Inferior parietal cortex (tissue), 1 donor: ENCODE measurements at regions not wholly inside any gene's neighbourhood (a gene's known extent, or its start where the extent isn't known, plus 50 kb on each side); places are given as distances from the start of the nearest gene placed in this dataset.

ENCODE experiments used
- DNase-seq: peaks from one replicate; pipeline ENCODE4 v3.0.0-alpha.2; 2016; ENCODE audit errors: extremely low spot score

- DNase-seq, result no peak
Measured at GRCh38 chr13:70894258-70894657, 786.0 kb upstream of the KLHL1 start.

DNA sequence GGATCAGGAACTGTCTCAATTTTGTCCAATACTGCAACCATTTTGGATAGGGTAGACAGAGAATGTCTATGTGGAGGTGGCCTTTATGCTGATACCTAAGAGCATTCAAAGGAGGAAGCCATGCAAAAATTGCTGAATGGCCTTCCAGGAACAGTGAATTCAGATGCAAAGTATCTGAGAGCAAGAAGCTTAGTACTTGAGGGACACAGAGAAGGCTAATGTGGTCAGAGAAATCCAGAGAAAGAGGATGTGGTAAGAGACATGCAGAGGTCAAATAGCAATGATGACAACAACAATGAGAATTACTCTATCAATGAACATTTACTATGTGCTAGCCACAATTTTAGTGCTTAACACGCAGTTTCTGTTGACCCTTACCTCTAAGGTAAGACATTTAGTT lies 785.6 kb upstream of the KLHL1 start:
- DNase-seq, result no peak

- no peak for DNase-seq
Measured at GRCh38 chr13:70890289-70890688, 782.0 kb upstream of the KLHL1 start.

- DNase-seq, result no peak
Measured at GRCh38 chr13:70889163-70889562, 780.9 kb upstream of the KLHL1 start.

DNA sequence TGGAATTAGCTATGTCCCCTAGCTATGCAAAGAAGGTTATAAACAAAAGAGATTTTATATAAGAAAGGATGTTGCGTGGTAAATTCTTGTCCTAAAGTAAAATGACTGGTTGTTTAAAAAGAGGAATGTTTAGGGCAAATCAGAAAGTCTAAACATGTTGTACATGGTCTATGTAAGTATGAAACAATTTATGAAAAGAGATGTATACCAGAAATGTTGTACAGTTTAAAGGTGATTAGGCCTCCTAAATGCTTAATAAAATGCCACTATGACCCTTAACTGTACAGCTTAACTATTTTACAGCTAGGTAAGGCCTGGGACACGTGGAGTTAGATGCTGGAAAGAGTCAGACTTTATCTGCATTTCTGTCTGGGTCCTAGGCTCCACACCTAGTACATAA lies 775.9 kb upstream of the KLHL1 start:
- no peak for DNase-seq

DNA sequence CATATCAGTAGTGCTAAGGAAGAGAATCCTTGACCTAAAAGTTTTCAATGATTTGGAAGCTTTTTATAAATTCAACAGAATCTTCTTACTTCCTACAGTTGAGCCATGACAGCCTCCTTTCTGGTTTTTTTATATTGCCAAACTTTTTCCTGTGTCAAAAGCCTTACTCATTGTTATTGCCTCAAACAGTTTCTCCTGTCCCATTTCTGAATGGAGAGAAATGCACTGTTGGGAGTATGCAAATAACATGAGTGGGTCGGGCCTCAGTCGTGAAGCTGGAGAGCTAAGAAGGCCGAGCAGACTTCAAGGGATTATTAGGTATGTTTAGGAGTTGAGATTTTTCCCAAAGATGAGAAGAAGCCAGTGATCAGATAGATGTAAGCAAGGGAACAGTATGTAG lies 766.4 kb upstream of the KLHL1 start:
- no peak for DNase-seq

DNA sequence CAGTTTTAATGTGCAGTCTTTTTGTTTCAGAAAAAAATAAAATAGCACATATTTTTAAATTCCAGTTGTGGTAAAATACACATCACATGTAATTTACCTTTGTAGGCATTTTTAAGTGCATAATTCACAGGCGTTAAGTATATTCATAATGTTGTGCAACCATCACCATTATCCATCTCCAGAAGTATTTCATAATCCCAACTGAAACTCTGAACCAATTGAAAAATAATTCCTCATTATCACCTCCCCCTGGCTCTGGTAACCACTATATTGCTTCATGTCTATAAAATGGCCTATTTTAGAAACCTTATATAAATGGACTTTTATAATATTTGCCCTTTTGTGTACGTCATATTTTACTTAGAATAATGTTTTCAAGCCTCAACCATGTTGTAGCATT lies 756.5 kb upstream of the KLHL1 start:
- no peak for DNase-seq

DNA sequence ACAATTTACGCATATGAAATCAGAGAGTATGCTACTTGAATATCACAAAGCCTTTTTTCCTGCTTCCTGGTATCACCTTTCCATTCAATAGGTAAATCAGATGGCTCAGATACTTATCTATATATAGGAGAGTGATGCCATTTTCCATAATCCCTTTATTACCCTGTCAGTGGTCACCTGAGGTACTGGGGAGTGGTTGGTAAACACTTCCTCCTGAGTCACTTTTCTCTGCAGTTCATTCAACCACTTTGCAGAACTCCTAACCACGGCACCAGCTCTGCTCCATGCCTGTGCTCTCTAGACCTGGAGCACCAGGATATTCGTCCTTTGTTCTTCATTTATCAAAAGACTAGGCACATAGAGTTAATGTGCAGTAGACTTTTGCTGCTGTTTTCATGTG lies 748.5 kb upstream of the KLHL1 start:
- DNase-seq, result no peak

- DNase-seq, result no peak
Measured at GRCh38 chr13:70856025-70856424, 747.8 kb upstream of the KLHL1 start.

GRCh38 chr13:70849222-70849621 lies 741.0 kb upstream of the KLHL1 start:
- DNase-seq, result no peak

- no peak for DNase-seq
Measured at GRCh38 chr13:70844391-70845108, 736.3 kb upstream of the KLHL1 start.

GRCh38 chr13:70842062-70842644 lies 733.9 kb upstream of the KLHL1 start:
- DNase-seq, result no peak

- no peak for DNase-seq
Measured at GRCh38 chr13:70841240-70842061, 733.2 kb upstream of the KLHL1 start.

GRCh38 chr13:70835371-70835770 lies 727.1 kb upstream of the KLHL1 start:
- DNase-seq, result no peak

- no peak for DNase-seq
Measured at GRCh38 chr13:70829748-70830147, 721.5 kb upstream of the KLHL1 start.

DNA sequence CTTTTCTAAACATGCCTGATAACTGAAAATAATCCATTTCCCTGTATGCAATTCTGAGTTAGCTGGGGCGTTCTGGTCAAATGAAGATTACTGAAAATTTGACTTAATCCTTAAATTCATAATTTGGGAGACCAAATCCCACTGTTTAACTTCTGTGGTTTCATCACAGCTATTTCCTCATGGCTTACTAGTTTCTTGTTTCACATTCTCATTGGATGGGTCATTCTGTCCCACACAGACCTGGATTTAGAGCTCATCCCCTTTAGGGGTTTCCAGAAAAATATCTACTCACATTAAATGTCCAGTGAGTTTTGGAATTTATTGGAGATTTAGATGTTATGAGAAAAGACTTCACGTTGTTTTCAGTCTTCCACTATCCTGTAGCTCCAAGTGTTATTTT lies 709.3 kb upstream of the KLHL1 start:
- no peak for DNase-seq

- DNase-seq, result no peak
Measured at GRCh38 chr13:70816853-70817252, 708.6 kb upstream of the KLHL1 start.

GRCh38 chr13:70814684-70815083 lies 706.4 kb upstream of the KLHL1 start:
- no peak for DNase-seq

DNA sequence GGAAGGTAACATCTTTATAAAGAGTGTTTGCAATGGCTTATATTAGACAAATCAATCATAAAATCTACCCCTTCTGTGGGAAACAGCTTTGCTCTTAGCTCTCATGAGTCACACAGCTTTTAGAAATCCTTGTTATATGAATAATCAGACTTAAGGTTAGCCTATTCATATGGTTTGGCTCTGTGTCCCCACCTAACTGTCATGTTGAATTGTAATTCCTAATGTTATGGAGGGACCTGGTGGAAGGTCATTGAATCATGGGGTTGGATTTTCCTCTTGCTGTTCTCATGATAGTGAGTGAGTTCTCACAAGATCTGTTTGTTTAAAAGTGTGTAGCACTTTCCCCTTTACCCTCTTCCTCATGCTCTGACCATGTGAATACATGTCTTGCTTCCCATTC lies 704.2 kb upstream of the KLHL1 start:
- DNase-seq, result no peak

DNA sequence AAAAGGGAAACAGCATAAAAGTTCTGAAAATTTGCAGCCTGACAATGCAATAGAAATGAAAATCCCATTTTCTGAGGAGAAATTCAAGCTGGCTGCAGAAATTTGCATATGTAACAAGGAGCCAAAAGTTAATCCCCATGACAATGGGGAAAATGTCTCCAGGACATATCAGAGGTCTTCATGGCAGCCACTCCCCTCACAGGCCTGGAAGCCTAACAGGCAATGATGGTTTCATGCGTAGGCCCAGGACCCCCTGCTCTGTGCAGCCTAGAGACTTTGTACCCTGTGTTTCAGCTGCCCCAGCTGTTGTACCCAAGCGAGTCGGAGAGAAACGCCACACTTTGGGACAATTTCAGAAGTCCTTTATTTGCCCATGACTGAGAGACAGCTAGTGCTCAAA lies 701.3 kb upstream of the KLHL1 start:
- DNase-seq, result no peak

GRCh38 chr13:70798385-70798784 lies 690.1 kb upstream of the KLHL1 start:
- no peak for DNase-seq

DNA sequence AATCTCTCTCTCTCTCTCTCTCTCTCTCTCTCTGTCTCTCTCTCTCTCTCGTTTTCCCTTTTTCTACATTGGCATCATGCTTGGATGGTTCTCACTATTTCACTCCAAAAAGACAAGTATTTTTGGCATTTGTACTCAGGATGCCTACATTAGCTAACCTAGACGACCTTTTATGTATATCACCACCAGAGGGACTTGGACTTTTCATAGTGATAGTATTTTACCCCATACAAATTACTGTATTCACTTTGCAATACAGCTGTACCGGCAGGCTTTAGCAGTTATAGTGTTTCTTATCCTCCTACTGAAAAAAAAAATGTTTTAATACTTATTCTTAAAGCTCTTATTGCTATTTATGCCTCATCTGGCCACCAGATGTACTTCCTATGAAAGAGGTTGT lies 687.2 kb upstream of the KLHL1 start:
- no peak for DNase-seq

- no peak for DNase-seq
Measured at GRCh38 chr13:70792121-70792520, 683.9 kb upstream of the KLHL1 start.
